Nephron progenitor cell (in vitro differentiated cells): ENCODE measurements at regions not wholly inside any gene's neighbourhood (a gene's known extent, or its start where the extent isn't known, plus 50 kb on each side); places are given as distances from the start of the nearest gene placed in this dataset.

Source experiments
- DNase-seq: peaks from one replicate; pipeline ENCODE4 v3.0.0; 2021
- H3K27ac Mint-ChIP-seq: 2 replicates; pipeline ENCODE4 v1.8.0; 2021; ENCODE audit warnings: mild to moderate bottlenecking, moderate library complexity, mixed read lengths
- H3K27me3 Mint-ChIP-seq: 2 replicates; pipeline ENCODE4 v1.8.0; 2021; ENCODE audit warnings: mild to moderate bottlenecking, low read depth, mixed read lengths; ENCODE audit not compliant: poor library complexity
- H3K36me3 Mint-ChIP-seq: 2 replicates; pipeline ENCODE4 v1.8.0; 2021; ENCODE audit warnings: low read depth, mixed read lengths
- H3K4me1 Mint-ChIP-seq: 2 replicates; pipeline ENCODE4 v1.8.0; 2021; ENCODE audit warnings: mixed read lengths
- H3K4me3 Mint-ChIP-seq: 2 replicates; pipeline ENCODE4 v1.8.0; 2021; ENCODE audit warnings: mild to moderate bottlenecking, moderate library complexity, mixed read lengths
- H3K9me3 Mint-ChIP-seq: 2 replicates; pipeline ENCODE4 v1.8.0; 2021; ENCODE audit warnings: mild to moderate bottlenecking, moderate library complexity, mixed read lengths
- TF ChIP-seq, protein P1 (sequence below): fragments of 200-600 bp; sonication (generic); IDR thresholded peaks from 2 replicates; pipeline ENCODE4 v1.5.0; 2021; ENCODE audit warnings: antibody characterized with exemption

DNA sequence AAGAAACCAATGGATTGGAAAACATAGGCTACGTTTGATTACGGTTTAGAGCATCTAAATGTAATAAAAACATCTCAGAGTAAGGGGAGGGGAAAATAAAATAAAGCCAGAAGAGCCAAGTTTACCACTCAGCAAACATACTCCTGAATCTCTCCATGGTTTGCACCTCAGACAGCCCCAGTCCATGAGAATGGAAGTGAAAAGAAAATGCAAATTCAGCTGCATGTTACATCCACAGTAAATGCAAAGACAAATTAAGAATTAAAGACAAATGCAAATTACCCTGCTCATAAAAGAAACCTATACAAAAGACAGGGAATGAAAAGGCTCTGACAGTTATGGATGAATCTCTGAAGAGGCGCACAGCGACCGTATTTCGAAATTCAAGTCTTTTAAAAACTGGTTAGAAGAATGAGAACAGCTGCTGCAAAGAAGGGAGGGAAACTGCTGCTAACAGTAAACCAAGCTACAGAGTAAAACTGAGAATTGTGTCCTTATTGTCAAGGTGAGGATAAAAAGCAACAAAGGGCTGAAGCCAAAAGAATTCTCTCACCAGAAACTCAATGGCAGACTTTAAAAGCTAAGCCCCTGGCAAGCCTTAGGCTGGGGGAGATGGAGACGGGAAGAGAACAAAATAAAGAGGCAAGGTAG is 197.9 kb upstream of the ACVR2A start:
- peak overlapping the region; percentile 18 for H3K4me3 Mint-ChIP-seq
- H3K27ac Mint-ChIP-seq: peak overlapping the region; percentile 73
- DNase-seq: no peak
- TF ChIP-seq, protein P1, sequence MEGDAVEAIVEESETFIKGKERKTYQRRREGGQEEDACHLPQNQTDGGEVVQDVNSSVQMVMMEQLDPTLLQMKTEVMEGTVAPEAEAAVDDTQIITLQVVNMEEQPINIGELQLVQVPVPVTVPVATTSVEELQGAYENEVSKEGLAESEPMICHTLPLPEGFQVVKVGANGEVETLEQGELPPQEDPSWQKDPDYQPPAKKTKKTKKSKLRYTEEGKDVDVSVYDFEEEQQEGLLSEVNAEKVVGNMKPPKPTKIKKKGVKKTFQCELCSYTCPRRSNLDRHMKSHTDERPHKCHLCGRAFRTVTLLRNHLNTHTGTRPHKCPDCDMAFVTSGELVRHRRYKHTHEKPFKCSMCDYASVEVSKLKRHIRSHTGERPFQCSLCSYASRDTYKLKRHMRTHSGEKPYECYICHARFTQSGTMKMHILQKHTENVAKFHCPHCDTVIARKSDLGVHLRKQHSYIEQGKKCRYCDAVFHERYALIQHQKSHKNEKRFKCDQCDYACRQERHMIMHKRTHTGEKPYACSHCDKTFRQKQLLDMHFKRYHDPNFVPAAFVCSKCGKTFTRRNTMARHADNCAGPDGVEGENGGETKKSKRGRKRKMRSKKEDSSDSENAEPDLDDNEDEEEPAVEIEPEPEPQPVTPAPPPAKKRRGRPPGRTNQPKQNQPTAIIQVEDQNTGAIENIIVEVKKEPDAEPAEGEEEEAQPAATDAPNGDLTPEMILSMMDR: no peak
- H3K36me3 Mint-ChIP-seq: no peaks in the 10 kb centered on the region
- no peaks in the 10 kb centered on the region for H3K9me3 Mint-ChIP-seq
- H3K27me3 Mint-ChIP-seq: peaks cover 5% of the 10 kb centered on the region
- H3K4me1 Mint-ChIP-seq: peaks cover 72% of the 10 kb centered on the region

- H3K9me3 Mint-ChIP-seq: no peaks in the 10 kb centered on the region
- H3K27ac Mint-ChIP-seq: peak overlapping the region; percentile 55
- peaks cover 5% of the 10 kb centered on the region for H3K27me3 Mint-ChIP-seq
- no peak overlapping the region for H3K4me3 Mint-ChIP-seq
- DNase-seq: no peak
- H3K4me1 Mint-ChIP-seq: peaks cover 63% of the 10 kb centered on the region
- H3K36me3 Mint-ChIP-seq: no peaks in the 10 kb centered on the region
- TF ChIP-seq, protein P1: no peak
These were observed 200.3 kb upstream of the ACVR2A start for GRCh38 chr2:147644491-147644890.

- no peak overlapping the region for H3K27ac Mint-ChIP-seq
- TF ChIP-seq, protein P1: no peak
These were observed 202.1 kb upstream of the ACVR2A start for GRCh38 chr2:147642765-147643164.

DNA sequence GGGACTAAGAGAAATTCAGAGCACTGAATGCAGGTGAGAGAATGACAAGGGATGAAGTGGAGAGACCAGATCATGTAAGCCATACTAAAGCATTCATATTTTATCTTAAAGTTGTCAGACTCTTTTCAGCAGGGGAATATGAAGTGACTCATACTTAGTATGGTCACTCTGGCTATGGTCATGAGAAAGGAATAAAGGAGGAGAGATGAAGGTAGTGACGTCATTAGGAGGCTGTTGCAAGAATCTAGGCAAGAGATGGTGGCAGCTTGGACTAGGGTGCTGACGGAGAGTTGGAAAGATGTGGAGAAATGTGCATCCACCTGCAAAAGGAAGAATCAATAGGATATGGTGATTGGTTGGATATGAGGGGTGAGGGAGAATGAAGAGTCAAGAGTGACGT is 203.2 kb upstream of the ACVR2A start:
- Mint-ChIP-seq H3K4me1 (peaks cover 39% of the 10 kb centered on the region), H3K9me3 (no peaks in the 10 kb centered on the region), H3K36me3 (no peaks in the 10 kb centered on the region), H3K27me3 (no peaks in the 10 kb centered on the region), H3K4me3 (no peak overlapping the region), H3K27ac (no peak overlapping the region)
- TF ChIP-seq, protein P1: no peak
- DNase-seq: no peak

More at GRCh38 chr2:147642765-147643164, 202.1 kb upstream of the ACVR2A start:
- peaks cover 45% of the 10 kb centered on the region for H3K4me1 Mint-ChIP-seq
- H3K4me3 Mint-ChIP-seq: no peak overlapping the region
- H3K36me3 Mint-ChIP-seq: no peaks in the 10 kb centered on the region
- no peaks in the 10 kb centered on the region for H3K9me3 Mint-ChIP-seq
- H3K27me3 Mint-ChIP-seq: peaks cover 5% of the 10 kb centered on the region
- no peak for DNase-seq

- Mint-ChIP-seq H3K9me3 (no peaks in the 10 kb centered on the region), H3K4me1 (peaks cover 34% of the 10 kb centered on the region), H3K4me3 (no peak overlapping the region), H3K36me3 (no peaks in the 10 kb centered on the region), H3K27me3 (no peaks in the 10 kb centered on the region), H3K27ac (no peak overlapping the region)
- DNase-seq: no peak
- TF ChIP-seq, protein P1: no peak
These were observed 204.9 kb upstream of the ACVR2A start for GRCh38 chr2:147639891-147640290.

GRCh38 chr2:147639386-147639785 is 205.4 kb upstream of the ACVR2A start:
- Mint-ChIP-seq H3K9me3 (no peaks in the 10 kb centered on the region), H3K27ac (no peak overlapping the region), H3K36me3 (no peaks in the 10 kb centered on the region), H3K27me3 (no peaks in the 10 kb centered on the region), H3K4me1 (peaks cover 29% of the 10 kb centered on the region), H3K4me3 (no peak overlapping the region)
- TF ChIP-seq, protein P1: no peak
- DNase-seq: no peak
